ENCODE measurements at regions not wholly inside any gene's neighbourhood (a gene's known extent, or its start where the extent isn't known, plus 50 kb on each side); places are given as distances from the start of the nearest gene placed in this dataset.

DNA sequence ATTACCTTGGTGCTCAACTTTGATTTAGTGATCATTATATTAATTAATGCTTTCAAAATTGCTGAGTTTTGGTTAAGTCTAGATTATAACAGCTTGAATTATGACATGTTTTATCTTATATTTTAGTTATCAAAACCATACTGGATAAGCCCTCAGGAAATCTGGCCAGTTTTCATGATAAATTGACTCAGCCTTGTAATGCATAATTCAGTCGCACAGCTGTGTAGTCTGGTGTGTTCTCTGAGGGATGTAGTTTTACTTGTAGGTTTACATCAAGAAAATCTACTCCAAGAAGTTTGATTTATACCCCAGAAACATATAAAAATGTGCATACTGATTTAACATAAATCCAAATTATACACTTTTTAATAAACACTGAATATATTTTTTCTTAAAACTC, 477.5 kb downstream of the SPRY1 start:
- TF ChIP-seq, protein P1, sequence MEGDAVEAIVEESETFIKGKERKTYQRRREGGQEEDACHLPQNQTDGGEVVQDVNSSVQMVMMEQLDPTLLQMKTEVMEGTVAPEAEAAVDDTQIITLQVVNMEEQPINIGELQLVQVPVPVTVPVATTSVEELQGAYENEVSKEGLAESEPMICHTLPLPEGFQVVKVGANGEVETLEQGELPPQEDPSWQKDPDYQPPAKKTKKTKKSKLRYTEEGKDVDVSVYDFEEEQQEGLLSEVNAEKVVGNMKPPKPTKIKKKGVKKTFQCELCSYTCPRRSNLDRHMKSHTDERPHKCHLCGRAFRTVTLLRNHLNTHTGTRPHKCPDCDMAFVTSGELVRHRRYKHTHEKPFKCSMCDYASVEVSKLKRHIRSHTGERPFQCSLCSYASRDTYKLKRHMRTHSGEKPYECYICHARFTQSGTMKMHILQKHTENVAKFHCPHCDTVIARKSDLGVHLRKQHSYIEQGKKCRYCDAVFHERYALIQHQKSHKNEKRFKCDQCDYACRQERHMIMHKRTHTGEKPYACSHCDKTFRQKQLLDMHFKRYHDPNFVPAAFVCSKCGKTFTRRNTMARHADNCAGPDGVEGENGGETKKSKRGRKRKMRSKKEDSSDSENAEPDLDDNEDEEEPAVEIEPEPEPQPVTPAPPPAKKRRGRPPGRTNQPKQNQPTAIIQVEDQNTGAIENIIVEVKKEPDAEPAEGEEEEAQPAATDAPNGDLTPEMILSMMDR (IDR thresholded peaks at IDR 0.05): no peak
- no peak for TF ChIP-seq POLR2A (IDR thresholded peaks at IDR 0.05)
